T-helper 1 cell treated with Interleukin-12 subunit alpha and Interleukin-12 subunit beta and Interleukin-4 antibody, amounts not matched to agents 30 μg/mL and 1 μg/mL, for 36 hours (primary cell): ENCODE measurements at regions not wholly inside any gene's neighbourhood (a gene's known extent, or its start where the extent isn't known, plus 50 kb on each side); places are given as distances from the start of the nearest gene placed in this dataset.

ENCODE experiments used
- H3K27ac Mint-ChIP-seq: one replicate; pipeline ENCODE4 v1.8.0; 2021; ENCODE audit warnings: mild to moderate bottlenecking, mixed read lengths
- H3K27me3 Mint-ChIP-seq: one replicate; pipeline ENCODE4 v1.8.0; 2021; ENCODE audit warnings: low read depth, mixed read lengths
- H3K36me3 Mint-ChIP-seq: one replicate; pipeline ENCODE4 v1.8.0; 2021; ENCODE audit warnings: low read depth, mixed read lengths
- H3K4me1 Mint-ChIP-seq: one replicate; pipeline ENCODE4 v1.8.0; 2021; ENCODE audit warnings: low read depth, mixed read lengths
- H3K4me3 Mint-ChIP-seq: one replicate; pipeline ENCODE4 v1.8.0; 2021; ENCODE audit warnings: mild to moderate bottlenecking, moderate library complexity, mixed read lengths
- H3K9me3 Mint-ChIP-seq: one replicate; pipeline ENCODE4 v1.8.0; 2021; ENCODE audit warnings: mixed read lengths

GRCh38 chr13:69423844-69424243 lies 683.8 kb upstream of the ATXN8OS start:
- no peaks in the 10 kb centered on the region for H3K27me3 Mint-ChIP-seq
- no peak overlapping the region for H3K27ac Mint-ChIP-seq
- H3K4me3 Mint-ChIP-seq: no peak overlapping the region
- no peaks in the 10 kb centered on the region for H3K4me1 Mint-ChIP-seq
- no peaks in the 10 kb centered on the region for H3K36me3 Mint-ChIP-seq
- H3K9me3 Mint-ChIP-seq: peaks cover 65% of the 10 kb centered on the region

- Mint-ChIP-seq H3K27me3 (no peaks in the 10 kb centered on the region), H3K36me3 (no peaks in the 10 kb centered on the region), H3K27ac (no peak overlapping the region), H3K9me3 (peaks cover 21% of the 10 kb centered on the region), H3K4me1 (no peaks in the 10 kb centered on the region), H3K4me3 (no peak overlapping the region)
Measured at GRCh38 chr13:69418319-69418718, 689.3 kb upstream of the ATXN8OS start.

- H3K4me3 Mint-ChIP-seq: no peak overlapping the region
Measured at GRCh38 chr13:69410761-69411160, 696.9 kb upstream of the ATXN8OS start.

GRCh38 chr13:69391756-69392155 lies 715.9 kb upstream of the ATXN8OS start:
- H3K27ac Mint-ChIP-seq: no peak overlapping the region
- no peaks in the 10 kb centered on the region for H3K36me3 Mint-ChIP-seq
- no peaks in the 10 kb centered on the region for H3K4me1 Mint-ChIP-seq
- no peaks in the 10 kb centered on the region for H3K27me3 Mint-ChIP-seq
- peaks cover 28% of the 10 kb centered on the region for H3K9me3 Mint-ChIP-seq
- H3K4me3 Mint-ChIP-seq: no peak overlapping the region

More at GRCh38 chr13:69410761-69411160, 696.9 kb upstream of the ATXN8OS start:
- H3K9me3 Mint-ChIP-seq: peaks cover 10% of the 10 kb centered on the region
- H3K27me3 Mint-ChIP-seq: no peaks in the 10 kb centered on the region
- no peak overlapping the region for H3K27ac Mint-ChIP-seq
- H3K4me1 Mint-ChIP-seq: no peaks in the 10 kb centered on the region
- H3K36me3 Mint-ChIP-seq: no peaks in the 10 kb centered on the region

GRCh38 chr13:69389899-69390298 lies 717.7 kb upstream of the ATXN8OS start:
- Mint-ChIP-seq H3K4me3 (no peak overlapping the region), H3K9me3 (peaks cover 24% of the 10 kb centered on the region), H3K36me3 (no peaks in the 10 kb centered on the region), H3K27me3 (no peaks in the 10 kb centered on the region), H3K4me1 (no peaks in the 10 kb centered on the region), H3K27ac (no peak overlapping the region)

GRCh38 chr13:69373747-69374425 lies 733.7 kb upstream of the ATXN8OS start:
- H3K27ac Mint-ChIP-seq: no peak overlapping the region
- no peaks in the 10 kb centered on the region for H3K4me1 Mint-ChIP-seq
- H3K36me3 Mint-ChIP-seq: no peaks in the 10 kb centered on the region
- no peaks in the 10 kb centered on the region for H3K27me3 Mint-ChIP-seq
- H3K9me3 Mint-ChIP-seq: peaks cover 9% of the 10 kb centered on the region
- H3K4me3 Mint-ChIP-seq: no peak overlapping the region

- Mint-ChIP-seq H3K27me3 (no peaks in the 10 kb centered on the region), H3K4me3 (no peak overlapping the region), H3K36me3 (no peaks in the 10 kb centered on the region), H3K4me1 (no peaks in the 10 kb centered on the region), H3K9me3 (peaks cover 41% of the 10 kb centered on the region), H3K27ac (no peak overlapping the region)
Measured at GRCh38 chr13:69363360-69363759, 744.3 kb upstream of the ATXN8OS start.

GRCh38 chr13:69331245-69331644 lies 776.4 kb upstream of the ATXN8OS start:
- Mint-ChIP-seq H3K4me1 (no peaks in the 10 kb centered on the region), H3K36me3 (no peaks in the 10 kb centered on the region), H3K9me3 (peaks cover 15% of the 10 kb centered on the region), H3K4me3 (no peak overlapping the region), H3K27me3 (no peaks in the 10 kb centered on the region), H3K27ac (no peak overlapping the region)

- Mint-ChIP-seq H3K9me3 (peaks cover 4% of the 10 kb centered on the region), H3K4me1 (no peaks in the 10 kb centered on the region), H3K27me3 (no peaks in the 10 kb centered on the region), H3K27ac (no peak overlapping the region), H3K4me3 (no peak overlapping the region), H3K36me3 (no peaks in the 10 kb centered on the region)
Measured at GRCh38 chr13:69324090-69324886, 783.3 kb upstream of the ATXN8OS start.

GRCh38 chr13:69319656-69320055 lies 788.0 kb upstream of the ATXN8OS start:
- H3K27ac Mint-ChIP-seq: no peak overlapping the region
- no peaks in the 10 kb centered on the region for H3K27me3 Mint-ChIP-seq
- no peak overlapping the region for H3K4me3 Mint-ChIP-seq

GRCh38 chr13:69315039-69315438 lies 792.6 kb upstream of the ATXN8OS start:
- Mint-ChIP-seq H3K27ac (no peak overlapping the region), H3K27me3 (no peaks in the 10 kb centered on the region), H3K9me3 (peaks cover 8% of the 10 kb centered on the region), H3K36me3 (no peaks in the 10 kb centered on the region), H3K4me3 (no peak overlapping the region), H3K4me1 (no peaks in the 10 kb centered on the region)

More at GRCh38 chr13:69319656-69320055, 788.0 kb upstream of the ATXN8OS start:
- no peaks in the 10 kb centered on the region for H3K36me3 Mint-ChIP-seq
- peaks cover 3% of the 10 kb centered on the region for H3K9me3 Mint-ChIP-seq
- no peaks in the 10 kb centered on the region for H3K4me1 Mint-ChIP-seq

- no peaks in the 10 kb centered on the region for H3K27me3 Mint-ChIP-seq
- no peak overlapping the region for H3K4me3 Mint-ChIP-seq
- no peak overlapping the region for H3K27ac Mint-ChIP-seq
- H3K9me3 Mint-ChIP-seq: peaks cover 4% of the 10 kb centered on the region
- H3K4me1 Mint-ChIP-seq: no peaks in the 10 kb centered on the region
- H3K36me3 Mint-ChIP-seq: no peaks in the 10 kb centered on the region
Measured at GRCh38 chr13:69306766-69307165, 800.9 kb upstream of the ATXN8OS start.

- Mint-ChIP-seq H3K9me3 (peaks cover 11% of the 10 kb centered on the region), H3K27ac (no peak overlapping the region), H3K36me3 (no peaks in the 10 kb centered on the region)
Measured at GRCh38 chr13:69300131-69300530, 807.5 kb upstream of the ATXN8OS start.

GRCh38 chr13:69296130-69296529 lies 811.5 kb upstream of the ATXN8OS start:
- no peaks in the 10 kb centered on the region for H3K36me3 Mint-ChIP-seq
- H3K9me3 Mint-ChIP-seq: peaks cover 19% of the 10 kb centered on the region
- H3K27me3 Mint-ChIP-seq: no peaks in the 10 kb centered on the region
- no peak overlapping the region for H3K4me3 Mint-ChIP-seq
- H3K27ac Mint-ChIP-seq: no peak overlapping the region
- no peaks in the 10 kb centered on the region for H3K4me1 Mint-ChIP-seq

More at GRCh38 chr13:69300131-69300530, 807.5 kb upstream of the ATXN8OS start:
- H3K4me3 Mint-ChIP-seq: no peak overlapping the region
- H3K4me1 Mint-ChIP-seq: no peaks in the 10 kb centered on the region
- H3K27me3 Mint-ChIP-seq: no peaks in the 10 kb centered on the region

GRCh38 chr13:69292789-69293425 lies 814.7 kb upstream of the ATXN8OS start:
- Mint-ChIP-seq H3K4me1 (no peaks in the 10 kb centered on the region), H3K27me3 (no peaks in the 10 kb centered on the region), H3K36me3 (no peaks in the 10 kb centered on the region), H3K9me3 (peaks cover 15% of the 10 kb centered on the region), H3K27ac (no peak overlapping the region), H3K4me3 (no peak overlapping the region)
